ENCODE measurements at regions not wholly inside any gene's neighbourhood (a gene's known extent, or its start where the extent isn't known, plus 50 kb on each side); places are given as distances from the start of the nearest gene placed in this dataset.

DNA sequence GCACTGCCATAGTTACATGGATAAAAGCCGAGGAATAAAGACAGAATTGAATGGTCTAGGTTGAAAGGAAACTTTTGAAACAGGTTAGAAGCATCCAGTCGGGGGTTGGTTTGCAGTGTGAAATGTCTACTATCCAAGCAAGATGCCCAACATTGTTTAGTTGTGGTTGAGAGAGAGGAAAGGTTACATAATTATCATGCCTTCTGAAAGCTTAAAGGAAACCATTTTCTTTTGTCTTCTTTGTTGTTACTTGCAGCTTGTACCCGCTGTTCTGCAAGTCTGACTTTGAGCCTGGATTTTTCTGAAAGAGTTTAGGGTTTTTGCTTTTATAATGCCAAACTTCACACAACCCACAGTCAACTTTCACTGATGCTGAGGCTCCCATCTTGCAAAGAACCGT is 167.9 kb downstream of the AXIN2 start:
- peak overlapping the region in 1 of 2 donors; percentile 80 for H3K27ac ChIP-seq (ENCODE audit: low read depth in 1 of 2, low read length in 1 of 2)
- H3K4me3 ChIP-seq (ENCODE audit: low read length in 2 of 2), result no peak overlapping the region
- peaks cover 21 to 22% of the 10 kb centered on the region in 2 donors for H3K4me1 ChIP-seq (ENCODE audit: control insufficient read depth in 2 of 2, insufficient read depth in 2 of 2, low read length in 2 of 2)
- H3K9me3 ChIP-seq (ENCODE audit: control insufficient read depth in 2 of 2, insufficient read depth in 1 of 2, low read length in 1 of 2), result no peaks in the 10 kb centered on the region
- DNase-seq (ENCODE audit: low read depth in 6 of 9, low spot score in 9 of 9), result peak in 6 of 9 donors; percentile 20 to 75 (median 42)
- WGBS, result 31% methylated on average over 4 of the region's 4 CpGs
- peaks cover 0 to 10% of the 10 kb centered on the region in 2 donors for H3K27me3 ChIP-seq (ENCODE audit: control insufficient read depth in 2 of 2, insufficient read depth in 1 of 2, low read length in 1 of 2)
- H3K36me3 ChIP-seq (ENCODE audit: control insufficient read depth in 2 of 2, insufficient read depth in 2 of 2, low read length in 1 of 2), result no peaks in the 10 kb centered on the region

DNA sequence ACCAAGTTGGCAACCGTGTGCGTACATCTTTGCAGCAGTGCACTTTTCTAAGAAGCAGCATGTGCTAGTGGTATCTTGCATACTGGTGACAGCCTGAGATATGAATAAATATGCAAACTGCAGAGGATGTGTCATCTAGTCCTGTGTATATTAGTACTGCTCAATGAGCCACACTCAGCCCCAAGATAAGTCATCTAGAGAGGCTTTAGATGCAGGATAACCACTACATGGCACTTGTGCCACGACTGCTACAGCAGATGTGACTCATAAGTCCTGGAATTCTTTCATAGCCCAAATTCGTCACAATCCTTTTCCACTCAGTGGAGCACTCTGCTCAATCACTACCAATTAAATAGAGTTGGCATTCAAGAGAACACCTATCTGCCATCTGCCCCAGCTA is 171.5 kb downstream of the AXIN2 start:
- H3K36me3 ChIP-seq (ENCODE audit: control insufficient read depth in 2 of 2, insufficient read depth in 2 of 2, low read length in 1 of 2), result no peaks in the 10 kb centered on the region
- H3K4me3 ChIP-seq (ENCODE audit: low read length in 2 of 2), result no peak overlapping the region
- peaks cover 0 to 3% of the 10 kb centered on the region in 2 donors for H3K9me3 ChIP-seq (ENCODE audit: control insufficient read depth in 2 of 2, insufficient read depth in 1 of 2, low read length in 1 of 2)
- peaks cover 16 to 17% of the 10 kb centered on the region in 2 donors for H3K4me1 ChIP-seq (ENCODE audit: control insufficient read depth in 2 of 2, insufficient read depth in 2 of 2, low read length in 2 of 2)
- no peak for DNase-seq (ENCODE audit: low read depth in 6 of 9, low spot score in 9 of 9)
- 93% methylated on average over 4 of the region's 4 CpGs for WGBS
- H3K27ac ChIP-seq (ENCODE audit: low read depth in 1 of 2, low read length in 1 of 2), result no peak overlapping the region
- peaks cover 0 to 17% of the 10 kb centered on the region in 2 donors for H3K27me3 ChIP-seq (ENCODE audit: control insufficient read depth in 2 of 2, insufficient read depth in 1 of 2, low read length in 1 of 2)

- 49% methylated on average over 1 of the region's 1 CpG for WGBS
Measured at GRCh38 chr17:65389426-65389825, 172.0 kb downstream of the AXIN2 start.

DNA sequence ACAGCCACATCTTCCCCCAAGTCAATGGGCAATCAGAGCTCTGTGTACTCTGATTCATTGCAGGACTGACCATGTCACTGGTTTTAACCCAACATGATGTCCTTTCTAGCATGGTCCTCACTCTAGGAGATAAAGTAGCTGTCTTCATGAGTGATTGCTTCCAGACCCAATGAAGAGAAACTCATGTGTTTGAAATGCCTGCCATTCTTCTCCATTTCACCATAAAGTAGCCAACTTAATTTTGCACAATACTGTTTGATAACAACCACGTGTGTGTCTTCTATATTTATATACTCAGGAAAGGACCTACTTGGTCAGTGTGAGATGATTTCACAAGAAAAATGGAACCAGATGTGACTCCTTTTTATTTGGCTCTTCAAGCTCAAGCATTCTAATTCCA is 172.5 kb downstream of the AXIN2 start:
- 67% methylated on average over 1 of the region's 1 CpG for WGBS
- peaks cover 8% of the 10 kb centered on the region in 2 donors for H3K4me1 ChIP-seq (ENCODE audit: control insufficient read depth in 2 of 2, insufficient read depth in 2 of 2, low read length in 2 of 2)
- DNase-seq (ENCODE audit: low read depth in 6 of 9, low spot score in 9 of 9), result no peak
- H3K36me3 ChIP-seq (ENCODE audit: control insufficient read depth in 2 of 2, insufficient read depth in 2 of 2, low read length in 1 of 2), result no peaks in the 10 kb centered on the region
- peaks cover 0 to 17% of the 10 kb centered on the region in 2 donors for H3K27me3 ChIP-seq (ENCODE audit: control insufficient read depth in 2 of 2, insufficient read depth in 1 of 2, low read length in 1 of 2)
- H3K27ac ChIP-seq (ENCODE audit: low read depth in 1 of 2, low read length in 1 of 2), result no peak overlapping the region
- peaks cover 0 to 3% of the 10 kb centered on the region in 2 donors for H3K9me3 ChIP-seq (ENCODE audit: control insufficient read depth in 2 of 2, insufficient read depth in 1 of 2, low read length in 1 of 2)
- no peak overlapping the region for H3K4me3 ChIP-seq (ENCODE audit: low read length in 2 of 2)

More at GRCh38 chr17:65389426-65389825, 172.0 kb downstream of the AXIN2 start:
- Histone ChIP-seq H3K27ac (ENCODE audit: low read depth in 1 of 2, low read length in 1 of 2) (no peak overlapping the region), H3K4me1 (ENCODE audit: control insufficient read depth in 2 of 2, insufficient read depth in 2 of 2, low read length in 2 of 2) (peaks cover 11 to 12% of the 10 kb centered on the region in 2 donors), H3K9me3 (ENCODE audit: control insufficient read depth in 2 of 2, insufficient read depth in 1 of 2, low read length in 1 of 2) (peaks cover 0 to 3% of the 10 kb centered on the region in 2 donors), H3K4me3 (ENCODE audit: low read length in 2 of 2) (no peak overlapping the region), H3K36me3 (ENCODE audit: control insufficient read depth in 2 of 2, insufficient read depth in 2 of 2, low read length in 1 of 2) (no peaks in the 10 kb centered on the region), H3K27me3 (ENCODE audit: control insufficient read depth in 2 of 2, insufficient read depth in 1 of 2, low read length in 1 of 2) (peaks cover 0 to 17% of the 10 kb centered on the region in 2 donors)
- no peak for DNase-seq (ENCODE audit: low read depth in 6 of 9, low spot score in 9 of 9)

GRCh38 chr17:65387322-65387721 is 174.1 kb downstream of the AXIN2 start:
- Histone ChIP-seq H3K36me3 (ENCODE audit: control insufficient read depth in 2 of 2, insufficient read depth in 2 of 2, low read length in 1 of 2) (no peaks in the 10 kb centered on the region), H3K27ac (ENCODE audit: low read depth in 1 of 2, low read length in 1 of 2) (no peak overlapping the region), H3K4me3 (ENCODE audit: low read length in 2 of 2) (no peak overlapping the region), H3K4me1 (ENCODE audit: control insufficient read depth in 2 of 2, insufficient read depth in 2 of 2, low read length in 2 of 2) (no peaks in the 10 kb centered on the region), H3K27me3 (ENCODE audit: control insufficient read depth in 2 of 2, insufficient read depth in 1 of 2, low read length in 1 of 2) (peaks cover 0 to 17% of the 10 kb centered on the region in 2 donors), H3K9me3 (ENCODE audit: control insufficient read depth in 2 of 2, insufficient read depth in 1 of 2, low read length in 1 of 2) (peaks cover 0 to 3% of the 10 kb centered on the region in 2 donors)
- 98% methylated on average over 5 of the region's 5 CpGs for WGBS
- DNase-seq (ENCODE audit: low read depth in 6 of 9, low spot score in 9 of 9), result no peak

- Histone ChIP-seq H3K4me1 (ENCODE audit: control insufficient read depth in 2 of 2, insufficient read depth in 2 of 2, low read length in 2 of 2) (no peaks in the 10 kb centered on the region), H3K4me3 (ENCODE audit: low read length in 2 of 2) (no peak overlapping the region), H3K36me3 (ENCODE audit: control insufficient read depth in 2 of 2, insufficient read depth in 2 of 2, low read length in 1 of 2) (no peaks in the 10 kb centered on the region), H3K27me3 (ENCODE audit: control insufficient read depth in 2 of 2, insufficient read depth in 1 of 2, low read length in 1 of 2) (peaks cover 0 to 12% of the 10 kb centered on the region in 2 donors), H3K27ac (ENCODE audit: low read depth in 1 of 2, low read length in 1 of 2) (no peak overlapping the region), H3K9me3 (ENCODE audit: control insufficient read depth in 2 of 2, insufficient read depth in 1 of 2, low read length in 1 of 2) (peaks cover 0 to 3% of the 10 kb centered on the region in 2 donors)
- no peak for DNase-seq (ENCODE audit: low read depth in 6 of 9, low spot score in 9 of 9)
- 95% methylated on average over 15 of the region's 15 CpGs for WGBS
Measured at GRCh38 chr17:65385726-65386125, 175.7 kb downstream of the AXIN2 start.

DNA sequence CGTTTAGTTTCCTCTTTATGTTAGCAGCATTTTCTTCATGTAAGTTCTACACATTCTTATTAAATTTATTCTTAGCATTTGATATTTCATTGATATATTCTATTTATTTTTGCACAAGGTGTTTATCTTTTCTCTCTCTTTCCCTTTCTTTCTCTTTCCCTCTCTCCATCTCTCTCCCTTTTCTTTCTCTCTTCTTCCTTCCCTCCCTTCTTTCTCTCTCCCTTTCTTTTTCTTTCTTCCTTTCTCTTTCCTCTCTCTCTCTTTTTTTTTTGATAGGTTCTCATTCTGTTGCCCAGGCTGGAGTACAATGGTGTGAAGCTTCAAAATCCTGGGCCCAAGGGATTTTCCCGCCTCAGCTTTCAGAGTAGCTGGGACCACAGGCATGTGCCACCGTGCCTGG is 176.4 kb downstream of the AXIN2 start:
- DNase-seq (ENCODE audit: low read depth in 6 of 9, low spot score in 9 of 9), result no peak
- H3K4me1 ChIP-seq (ENCODE audit: control insufficient read depth in 2 of 2, insufficient read depth in 2 of 2, low read length in 2 of 2), result no peaks in the 10 kb centered on the region
- H3K36me3 ChIP-seq (ENCODE audit: control insufficient read depth in 2 of 2, insufficient read depth in 2 of 2, low read length in 1 of 2), result no peaks in the 10 kb centered on the region
- WGBS, result 93% methylated on average over 3 of the region's 3 CpGs
- H3K4me3 ChIP-seq (ENCODE audit: low read length in 2 of 2), result no peak overlapping the region
- H3K27me3 ChIP-seq (ENCODE audit: control insufficient read depth in 2 of 2, insufficient read depth in 1 of 2, low read length in 1 of 2), result peaks cover 0 to 8% of the 10 kb centered on the region in 2 donors
- no peak overlapping the region for H3K27ac ChIP-seq (ENCODE audit: low read depth in 1 of 2, low read length in 1 of 2)
- H3K9me3 ChIP-seq (ENCODE audit: control insufficient read depth in 2 of 2, insufficient read depth in 1 of 2, low read length in 1 of 2), result peaks cover 0 to 3% of the 10 kb centered on the region in 2 donors

- Histone ChIP-seq H3K4me1 (ENCODE audit: control insufficient read depth in 2 of 2, insufficient read depth in 2 of 2, low read length in 2 of 2) (no peaks in the 10 kb centered on the region), H3K4me3 (ENCODE audit: low read length in 2 of 2) (no peak overlapping the region), H3K27me3 (ENCODE audit: control insufficient read depth in 2 of 2, insufficient read depth in 1 of 2, low read length in 1 of 2) (peaks cover 2 to 5% of the 10 kb centered on the region in 2 donors), H3K9me3 (ENCODE audit: control insufficient read depth in 2 of 2, insufficient read depth in 1 of 2, low read length in 1 of 2) (peaks cover 0 to 3% of the 10 kb centered on the region in 2 donors), H3K27ac (ENCODE audit: low read depth in 1 of 2, low read length in 1 of 2) (no peak overlapping the region), H3K36me3 (ENCODE audit: control insufficient read depth in 2 of 2, insufficient read depth in 2 of 2, low read length in 1 of 2) (no peaks in the 10 kb centered on the region)
- WGBS, result 90% methylated on average over 3 of the region's 3 CpGs
- no peak for DNase-seq (ENCODE audit: low read depth in 6 of 9, low spot score in 9 of 9)
Measured at GRCh38 chr17:65381152-65381551, 180.3 kb downstream of the AXIN2 start.

- Histone ChIP-seq H3K36me3 (ENCODE audit: control insufficient read depth in 2 of 2, insufficient read depth in 2 of 2, low read length in 1 of 2) (no peaks in the 10 kb centered on the region), H3K4me3 (ENCODE audit: low read length in 2 of 2) (no peak overlapping the region), H3K27me3 (ENCODE audit: control insufficient read depth in 2 of 2, insufficient read depth in 1 of 2, low read length in 1 of 2) (peaks cover 11 to 15% of the 10 kb centered on the region in 2 donors), H3K4me1 (ENCODE audit: control insufficient read depth in 2 of 2, insufficient read depth in 2 of 2, low read length in 2 of 2) (peaks cover 0 to 2% of the 10 kb centered on the region in 2 donors), H3K27ac (ENCODE audit: low read depth in 1 of 2, low read length in 1 of 2) (no peak overlapping the region), H3K9me3 (ENCODE audit: control insufficient read depth in 2 of 2, insufficient read depth in 1 of 2, low read length in 1 of 2) (no peaks in the 10 kb centered on the region)
- no peak for DNase-seq (ENCODE audit: low read depth in 6 of 9, low spot score in 9 of 9)
- WGBS, result 96% methylated on average over 3 of the region's 3 CpGs
Measured at GRCh38 chr17:65374966-65375365, 186.5 kb downstream of the AXIN2 start.
